Caco-2 (cell line): ENCODE measurements at regions not wholly inside any gene's neighbourhood (a gene's known extent, or its start where the extent isn't known, plus 50 kb on each side); places are given as distances from the start of the nearest gene placed in this dataset.
"Not testable (repeated sequence)": the region's sequence is repeated elsewhere in the genome, so short reads cannot be mapped to it uniquely, and the experiment has no call there.

Source experiments
- BruUV-seq: library from RNA; stranded (reverse); fragments of 400-500 nt; replicated peaks from 2 replicates; lab custom pipeline; 2021; lab: Mats Ljungman, UMichigan
- CTCF ChIA-PET: fragments of 300-600 bp; sonication (Branson Sonifier 250); formaldehyde crosslinking; loops from one replicate; lab custom pipeline; 2022; ENCODE audit warnings: antibody characterized with exemption; lab: Charles Lee
- POLR2A ChIA-PET: fragments of 300-600 bp; sonication (Branson Sonifier 250); formaldehyde crosslinking; loops from one replicate; lab custom pipeline; 2022; ENCODE audit warnings: antibody characterized with exemption; lab: Charles Lee
- DNase-seq, 2 experiments: peaks; one replicate each; pipeline versions ENCODE4 v3.0.0 to v3.0.0-alpha.2; 2020 to 2022
- H3K27me3 ChIP-seq: replicated peaks from 2 replicates; pipeline ENCODE4 v1.6.0; 2011; ENCODE audit warnings: low read length; ENCODE audit not compliant: control insufficient read depth, insufficient read depth
- H3K36me3 ChIP-seq: 2 replicates; pipeline ENCODE4 v1.5.1; 2011; ENCODE audit warnings: low read length; ENCODE audit not compliant: control insufficient read depth, insufficient read depth
- H3K4me1 ChIP-seq: fragments of 250-450 bp; sonication (Bioruptor Pico); 2 replicates; pipeline ENCODE4 v1.5.1; 2020; ENCODE audit warnings: mild to moderate bottlenecking
- H3K4me3 ChIP-seq: 2 replicates; pipeline ENCODE4 v1.5.1; 2011; ENCODE audit warnings: low read depth, mild to moderate bottlenecking, control low read depth, low read length
- H3K9me3 ChIP-seq: fragments of 250-450 bp; sonication (Bioruptor Pico); 2 replicates; pipeline ENCODE4 v1.5.1; 2020; ENCODE audit warnings: mild to moderate bottlenecking, moderate library complexity
- H3K27ac Mint-ChIP-seq: one replicate; pipeline ENCODE4 v1.8.0; 2022; ENCODE audit warnings: mixed read lengths; ENCODE audit not compliant: unreplicated experiment
- H3K27me3 Mint-ChIP-seq: one replicate; pipeline ENCODE4 v1.8.0; 2022; ENCODE audit warnings: mixed read lengths; ENCODE audit not compliant: insufficient read depth, unreplicated experiment
- H3K36me3 Mint-ChIP-seq: one replicate; pipeline ENCODE4 v1.8.0; 2022; ENCODE audit warnings: mild to moderate bottlenecking, mixed read lengths; ENCODE audit not compliant: insufficient read depth, unreplicated experiment
- H3K4me1 Mint-ChIP-seq: one replicate; pipeline ENCODE4 v1.8.0; 2022; ENCODE audit warnings: low read depth, mixed read lengths; ENCODE audit not compliant: unreplicated experiment
- H3K4me3 Mint-ChIP-seq: one replicate; pipeline ENCODE4 v1.8.0; 2022; ENCODE audit warnings: mild to moderate bottlenecking, moderate library complexity, mixed read lengths; ENCODE audit not compliant: unreplicated experiment
- H3K9me3 Mint-ChIP-seq: one replicate; pipeline ENCODE4 v1.8.0; 2022; ENCODE audit warnings: mixed read lengths; ENCODE audit not compliant: unreplicated experiment
- CTCF ChIP-seq, 2 experiments: fragments of 200-600 bp in 1 of 2; IDR thresholded peaks; 1 replicate in 1 of 2; 2 replicates in 1 of 2; pipeline versions ENCODE4 v1.5.1 to v1.8.0; 2011 to 2022; ENCODE audit warnings: antibody characterized with exemption in 1 of 2, control low read depth in 1 of 2, inconsistent platforms in 1 of 2, low read depth in 1 of 2, low read length in 1 of 2, mild to moderate bottlenecking in 1 of 2, moderate library complexity in 1 of 2; ENCODE audit not compliant: insufficient read depth in 1 of 2, severe bottlenecking in 1 of 2, unreplicated experiment in 1 of 2
- intact Hi-C: fragments of 100-400 bp; cut with micrococcal nuclease; formaldehyde crosslinking; loops from one replicate; pipeline ENCODE4 v1.10.0; 2022; ENCODE audit not compliant: unreplicated experiment

DNA sequence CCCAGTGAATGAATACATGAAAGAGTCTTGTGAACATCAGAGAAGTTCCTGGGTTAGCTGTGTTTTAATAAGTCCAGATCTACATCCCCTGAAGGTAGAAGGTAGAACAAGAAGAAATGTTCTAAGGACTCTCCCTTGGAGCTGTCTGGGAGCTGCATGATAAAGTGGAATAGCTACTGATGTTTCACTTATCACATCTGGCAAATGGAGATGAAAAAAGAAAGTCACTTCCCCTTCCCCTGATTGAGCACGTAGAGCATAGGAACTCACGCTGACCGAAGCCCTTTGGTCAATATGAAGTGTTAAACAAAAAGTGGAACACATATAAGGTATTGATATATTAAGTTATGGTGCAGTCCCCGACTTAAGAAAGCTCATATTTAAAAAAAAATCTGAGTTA lies 53.2 kb upstream of the PARP1 start:
- no peak for DNase-seq
- no peaks in the 10 kb centered on the region for H3K4me1 Mint-ChIP-seq
- ChIA-PET POLR2A (no interaction called here), CTCF (no interaction called here)
- H3K27me3 Mint-ChIP-seq = no peaks in the 10 kb centered on the region
- Histone ChIP-seq H3K4me1 (no peaks in the 10 kb centered on the region), H3K9me3 (peaks cover 7% of the 10 kb centered on the region; the same call in 1 of the 2 replicates), H3K4me3 (no peak overlapping the region), H3K27me3 (no peaks in the 10 kb centered on the region), H3K36me3 (no peaks in the 10 kb centered on the region)
- no peak for TF ChIP-seq CTCF (IDR thresholded peaks at IDR 0.05; ENCODE audit: insufficient read depth in 1 of 2, low read depth in 1 of 2, low read length in 1 of 2, severe bottlenecking in 1 of 2, unreplicated experiment in 1 of 2)
- H3K9me3 Mint-ChIP-seq = peaks cover 35% of the 10 kb centered on the region
- H3K27ac Mint-ChIP-seq = no peak overlapping the region
- no peak overlapping the region for H3K4me3 Mint-ChIP-seq
- H3K36me3 Mint-ChIP-seq = no peaks in the 10 kb centered on the region
- intact Hi-C loops = no loop called here
- no TSS peak for BruUV-seq

GRCh38 chr1:226463925-226464586 lies 56.2 kb upstream of the PARP1 start:
- no peak overlapping the region for H3K4me3 ChIP-seq
- no TSS peak for BruUV-seq
- TF ChIP-seq CTCF (IDR thresholded peaks at IDR 0.05; ENCODE audit: insufficient read depth in 1 of 2, low read depth in 1 of 2, low read length in 1 of 2, severe bottlenecking in 1 of 2, unreplicated experiment in 1 of 2) = no peak
- Mint-ChIP-seq H3K36me3 (no peaks in the 10 kb centered on the region), H3K27ac (no peak overlapping the region), H3K4me3 (no peak overlapping the region), H3K27me3 (peaks cover 3% of the 10 kb centered on the region), H3K9me3 (peaks cover 37% of the 10 kb centered on the region), H3K4me1 (no peaks in the 10 kb centered on the region)
- intact Hi-C loops = no loop called here
- no peaks in the 10 kb centered on the region for H3K36me3 ChIP-seq
- H3K27me3 ChIP-seq = no peaks in the 10 kb centered on the region
- H3K9me3 ChIP-seq = peaks cover 7% of the 10 kb centered on the region; the same call in 1 of the 2 replicates
- CTCF ChIA-PET = no interaction called here
- DNase-seq = no peak
- no peaks in the 10 kb centered on the region for H3K4me1 ChIP-seq
- POLR2A ChIA-PET = no interaction called here

- CTCF ChIA-PET, BruUV-seq, H3K36me3 Mint-ChIP-seq, H3K4me3 Mint-ChIP-seq, DNase-seq, H3K27me3 Mint-ChIP-seq, intact Hi-C loops, H3K27ac Mint-ChIP-seq, H3K4me1 ChIP-seq, H3K27me3 ChIP-seq, H3K9me3 ChIP-seq, H3K36me3 ChIP-seq, H3K4me3 ChIP-seq, H3K4me1 Mint-ChIP-seq: not testable (repeated sequence)
- peaks cover 37% of the 10 kb centered on the region for H3K9me3 Mint-ChIP-seq
- POLR2A ChIA-PET = interaction anchor here (0.6 kb wide), 1 partner anchor 15 kb away, joined by 9 read pairs; no protein-coding TSS in a partner anchor
Observed at GRCh38 chr1:226464587-226464971, 56.7 kb upstream of the PARP1 start.
